B cell (primary cell): ENCODE measurements at regions not wholly inside any gene's neighbourhood (a gene's known extent, or its start where the extent isn't known, plus 50 kb on each side); places are given as distances from the start of the nearest gene placed in this dataset.

Source experiments
- ATAC-seq: fragments of 200-7000 bp; cut with Tn5 transposase; one replicate; pipeline ENCODE4 v1.10.0; 2021; ENCODE audit warnings: low read depth, mild to moderate bottlenecking, moderate number of reproducible peaks, moderate library complexity
- CTCF ChIA-PET: fragments of 350-600 bp; sonication (Branson Sonifier 250); formaldehyde crosslinking; loops from one replicate; lab custom pipeline; 2021; ENCODE audit warnings: antibody characterized with exemption, inconsistent platforms; lab: Charles Lee
- POLR2A ChIA-PET: fragments of 350-600 bp; sonication (Branson Sonifier 250); formaldehyde crosslinking; loops from one replicate; lab custom pipeline; 2021; ENCODE audit warnings: antibody characterized with exemption; lab: Charles Lee
- DNase-seq: peaks from one replicate; pipeline ENCODE4 v3.0.0; 2013
- H2AFZ ChIP-seq: 2 replicates; pipeline ENCODE4 v1.6.1; 2012; ENCODE audit warnings: mild to moderate bottlenecking, low read depth, low read length; ENCODE audit not compliant: insufficient read depth, poor library complexity, severe bottlenecking
- H3K27ac ChIP-seq, 2 donors: 1 replicate in 1 of 2; 2 replicates in 1 of 2; pipeline ENCODE4 v1.5.1; 2012 to 2013; ENCODE audit warnings: low read length in 2 of 2, mild to moderate bottlenecking in 2 of 2, moderate library complexity in 1 of 2
- H3K27me3 ChIP-seq, 4 experiments: fragments of 200-600 bp in 1 of 4; sonication (generic) in 1 of 4; replicated peaks in 1 of 4; 1 replicate in 2 of 4; 2 replicates in 2 of 4; pipeline versions ENCODE4 v1.6.1 to v1.7.0; 2013 to 2016; ENCODE audit warnings: low read length in 3 of 4, mild to moderate bottlenecking in 2 of 4, mixed read lengths in 1 of 4, moderate library complexity in 1 of 4; ENCODE audit not compliant: insufficient read depth in 4 of 4, control insufficient read depth in 3 of 4; ENCODE audit errors: control extremely low read depth in 1 of 4
- H3K36me3 ChIP-seq, 2 experiments: replicated peaks in 1 of 2; 1 replicate in 1 of 2; 2 replicates in 1 of 2; pipeline versions ENCODE4 v1.6.1 to v1.7.1; 2013; ENCODE audit warnings: low read length in 1 of 2; ENCODE audit not compliant: insufficient read depth in 2 of 2, control insufficient read depth in 1 of 2; ENCODE audit errors: control extremely low read depth in 1 of 2, extremely low read depth in 1 of 2
- H3K4me1 ChIP-seq, 2 donors: fragments of 200-600 bp in 1 of 2; sonication (generic) in 1 of 2; 1 replicate in 1 of 2; 2 replicates in 1 of 2; pipeline versions ENCODE4 v1.5.1 to v1.6.1; 2013 to 2017; ENCODE audit warnings: low read length in 2 of 2; ENCODE audit not compliant: control insufficient read depth in 2 of 2, insufficient read depth in 2 of 2
- H3K4me2 ChIP-seq: replicated peaks from 2 replicates; pipeline ENCODE3; 2012; ENCODE audit warnings: mild to moderate bottlenecking, low read depth, low read length; ENCODE audit not compliant: poor library complexity, severe bottlenecking
- H3K4me3 ChIP-seq, 5 experiments: fragments of 200-600 bp in 1 of 5; sonication (generic) in 1 of 5; 1 replicate in 3 of 5; 2 replicates in 2 of 5; pipeline versions ENCODE4 v1.5.1 to v1.7.0; 2011 to 2016; ENCODE audit warnings: low read length in 4 of 5, mild to moderate bottlenecking in 4 of 5, low read depth in 2 of 5, control low read depth in 1 of 5, moderate library complexity in 1 of 5; ENCODE audit not compliant: insufficient read depth in 1 of 5; ENCODE audit errors: control extremely low read depth in 1 of 5, extremely low read depth in 1 of 5
- H3K79me2 ChIP-seq: fragments of 200-600 bp; sonication (generic); one replicate; pipeline ENCODE4 v1.6.0; 2016; ENCODE audit warnings: low read length; ENCODE audit not compliant: control insufficient read depth, insufficient read depth
- H3K9ac ChIP-seq: fragments of 200-600 bp; sonication (generic); 2 replicates; pipeline ENCODE4 v1.6.1; 2017; ENCODE audit warnings: mild to moderate bottlenecking, low read length, moderate library complexity
- H3K9me3 ChIP-seq, 3 donors: one replicate each; pipeline versions ENCODE4 v1.6.1 to v1.7.1; 2013; ENCODE audit warnings: low read length in 2 of 3; ENCODE audit not compliant: control insufficient read depth in 2 of 3, insufficient read depth in 1 of 3; ENCODE audit errors: control extremely low read depth in 1 of 3
- H4K20me1 ChIP-seq: 2 replicates; pipeline ENCODE4 v1.6.0; 2012; ENCODE audit warnings: mild to moderate bottlenecking, low read length; ENCODE audit not compliant: insufficient read depth, control insufficient read depth, poor library complexity, severe bottlenecking
- H3K27ac Mint-ChIP-seq: one replicate; pipeline ENCODE4 v1.8.0; 2021; ENCODE audit warnings: mixed read lengths
- H3K27me3 Mint-ChIP-seq: one replicate; pipeline ENCODE4 v1.8.0; 2021; ENCODE audit warnings: mixed read lengths
- H3K4me1 Mint-ChIP-seq: one replicate; pipeline ENCODE4 v1.8.0; 2021; ENCODE audit warnings: mixed read lengths
- H3K4me3 Mint-ChIP-seq: one replicate; pipeline ENCODE4 v1.8.0; 2021; ENCODE audit warnings: mixed read lengths
- H3K9me3 Mint-ChIP-seq: one replicate; pipeline ENCODE4 v1.8.0; 2022; ENCODE audit warnings: mixed read lengths; ENCODE audit not compliant: insufficient read depth
- CTCF ChIP-seq: fragments of 200-600 bp; IDR thresholded peaks from one replicate; pipeline ENCODE4 v1.8.0; 2022; ENCODE audit warnings: antibody characterized with exemption, mild to moderate bottlenecking
- EZH2 ChIP-seq: IDR thresholded peaks from 2 replicates; pipeline ENCODE4 v1.6.1; 2012; ENCODE audit warnings: borderline replicate concordance, low read depth, mild to moderate bottlenecking, moderate library complexity, low read length; ENCODE audit not compliant: insufficient read depth, poor library complexity, severe bottlenecking
- WGBS: methylation state at CpG from one replicate; pipeline ENCODE4 v1.1.5; 2013; ENCODE audit warnings: missing lambda C conversion rate; ENCODE audit not compliant: insufficient coverage; 5-methylcytosine and 5-hydroxymethylcytosine counted together
- intact Hi-C: fragments of 100-400 bp; cut with micrococcal nuclease; formaldehyde crosslinking; loops from one replicate; pipeline ENCODE4 v1.10.0; 2022

DNA sequence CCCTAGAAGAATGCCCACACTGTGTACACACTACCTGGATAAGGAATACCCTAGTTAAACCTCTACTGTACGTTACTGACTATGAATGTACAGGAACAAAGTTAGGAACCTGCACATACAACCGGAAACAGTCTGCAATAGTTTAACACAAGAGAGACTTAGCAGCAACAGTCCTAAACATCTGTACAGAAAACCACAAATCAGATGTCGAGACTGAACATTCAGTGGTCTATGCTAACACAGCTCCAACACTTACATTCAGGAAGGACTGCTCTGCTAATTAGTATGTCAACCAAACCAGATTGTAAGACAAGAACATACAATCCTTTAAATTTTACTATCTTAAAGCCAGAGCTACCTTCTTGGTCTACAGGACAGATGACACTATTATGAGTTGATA lies 104.9 kb downstream of the ZNF429 start:
- Histone ChIP-seq H3K9ac (no peak overlapping the region), H3K36me3 (no peaks in the 10 kb centered on the region), H3K4me1 (peaks cover 0 to under 1% of the 10 kb centered on the region in 2 donors), H4K20me1 (no peaks in the 10 kb centered on the region), H3K9me3 (peaks cover 0 to 18% (median 3%) of the 10 kb centered on the region in 3 donors), H3K4me2 (no peak overlapping the region), H3K79me2 (no peaks in the 10 kb centered on the region), H2AFZ (no peak overlapping the region), H3K27ac (no peak overlapping the region), H3K4me3 (no peak overlapping the region), H3K27me3 (no peaks in the 10 kb centered on the region)
- Mint-ChIP-seq H3K4me3 (no peak overlapping the region), H3K27ac (no peak overlapping the region), H3K9me3 (peaks cover 3% of the 10 kb centered on the region), H3K4me1 (peaks cover under 1% of the 10 kb centered on the region), H3K27me3 (no peaks in the 10 kb centered on the region)
- POLR2A ChIA-PET = no interaction called here
- ATAC-seq (no peak), DNase-seq (no peak)
- 54% methylated on average over 2 of the region's 3 CpGs for WGBS
- TF ChIP-seq CTCF (no peak), EZH2 (no peak)
- intact Hi-C loops = no loop called here
- CTCF ChIA-PET = no interaction called here

- H3K4me1 ChIP-seq = peaks cover 6 to 13% of the 10 kb centered on the region in 2 donors
- H3K27ac ChIP-seq = no peak overlapping the region
- no peak overlapping the region for H3K9ac ChIP-seq
- Mint-ChIP-seq H3K27me3 (no peaks in the 10 kb centered on the region), H3K4me3 (no peak overlapping the region), H3K9me3 (peaks cover under 1% of the 10 kb centered on the region), H3K4me1 (peaks cover 16% of the 10 kb centered on the region), H3K27ac (no peak overlapping the region)
- no peaks in the 10 kb centered on the region for H3K36me3 ChIP-seq
- TF ChIP-seq CTCF (no peak), EZH2 (no peak)
- no peak overlapping the region for H3K4me3 ChIP-seq
- ChIA-PET POLR2A (no interaction called here), CTCF (no interaction called here)
- intact Hi-C loops = no loop called here
- no peak for ATAC-seq
- H3K27me3 ChIP-seq = no peaks in the 10 kb centered on the region
- H3K9me3 ChIP-seq = peaks cover 0 to 10% (median 3%) of the 10 kb centered on the region in 3 donors
- no peak for DNase-seq
- H3K79me2 ChIP-seq = no peaks in the 10 kb centered on the region
- no peak overlapping the region for H3K4me2 ChIP-seq
- no CpG with 5 or more reads among the region's 2 CpGs for WGBS
- H2AFZ ChIP-seq = no peak overlapping the region
- no peaks in the 10 kb centered on the region for H4K20me1 ChIP-seq
Measured at GRCh38 chr19:21608571-21608970, 103.2 kb downstream of the ZNF429 start.
